CD14-positive monocyte (primary cell): ENCODE measurements at regions not wholly inside any gene's neighbourhood (a gene's known extent, or its start where the extent isn't known, plus 50 kb on each side); places are given as distances from the start of the nearest gene placed in this dataset.

Experiments used
- DNase-seq, 3 donors: peaks; one replicate each; pipeline ENCODE4 v3.0.0-alpha.2; 2011 to 2022
- H2AFZ ChIP-seq: 2 replicates; pipeline ENCODE4 v1.6.0; 2012; ENCODE audit warnings: mild to moderate bottlenecking, low read depth, low read length, inconsistent platforms; ENCODE audit not compliant: insufficient read depth, poor library complexity, severe bottlenecking
- H3K27ac ChIP-seq, 2 donors: 1 replicate in 1 of 2; 2 replicates in 1 of 2; pipeline ENCODE4 v1.5.1; 2012 to 2013; ENCODE audit warnings: low read length in 2 of 2, control low read depth in 1 of 2, inconsistent platforms in 1 of 2, low read depth in 1 of 2, mild to moderate bottlenecking in 1 of 2
- H3K27me3 ChIP-seq, 2 donors: one replicate each; pipeline versions ENCODE4 v1.6.0 to v1.6.1; 2011 to 2013; ENCODE audit warnings: low read length in 2 of 2; ENCODE audit not compliant: control insufficient read depth in 2 of 2, insufficient read depth in 2 of 2
- H3K36me3 ChIP-seq, 2 donors: replicated peaks in 1 of 2; 1 replicate in 1 of 2; 2 replicates in 1 of 2; pipeline versions ENCODE4 v1.5.1 to v1.6.1; 2012 to 2013; ENCODE audit warnings: low read length in 2 of 2, control low read depth in 1 of 2, inconsistent platforms in 1 of 2, mild to moderate bottlenecking in 1 of 2; ENCODE audit not compliant: insufficient read depth in 2 of 2, control insufficient read depth in 1 of 2
- H3K4me1 ChIP-seq, 2 donors: 1 replicate in 1 of 2; 2 replicates in 1 of 2; pipeline versions ENCODE4 v1.5.1 to v1.6.1; 2012 to 2013; ENCODE audit warnings: low read length in 2 of 2, control low read depth in 1 of 2, inconsistent platforms in 1 of 2, mild to moderate bottlenecking in 1 of 2, moderate library complexity in 1 of 2; ENCODE audit not compliant: insufficient read depth in 2 of 2, control insufficient read depth in 1 of 2
- H3K4me2 ChIP-seq: replicated peaks from 2 replicates; pipeline ENCODE3; 2012; ENCODE audit warnings: low read length, moderate library complexity, mild to moderate bottlenecking; ENCODE audit not compliant: poor library complexity, severe bottlenecking; ENCODE audit errors: extremely low read depth
- H3K4me3 ChIP-seq, 3 experiments: fragments of 200-600 bp in 1 of 3; sonication (generic) in 1 of 3; replicated peaks in 1 of 3; 1 replicate in 2 of 3; 2 replicates in 1 of 3; pipeline ENCODE4 v1.5.1; 2011 to 2013; ENCODE audit warnings: low read length in 3 of 3, mild to moderate bottlenecking in 3 of 3, control low read depth in 2 of 3, low read depth in 2 of 3, inconsistent platforms in 1 of 3, moderate library complexity in 1 of 3
- H3K79me2 ChIP-seq: 2 replicates; pipeline ENCODE4 v1.6.0; 2012; ENCODE audit warnings: mild to moderate bottlenecking, control low read depth, inconsistent platforms, low read length, moderate library complexity; ENCODE audit not compliant: insufficient read depth
- H3K9ac ChIP-seq: 2 replicates; pipeline ENCODE4 v1.6.0; 2017; ENCODE audit warnings: low read length, mild to moderate bottlenecking; ENCODE audit not compliant: insufficient read depth, poor library complexity, severe bottlenecking
- H3K9me3 ChIP-seq, 2 donors: replicated peaks in 1 of 2; 1 replicate in 1 of 2; 2 replicates in 1 of 2; pipeline versions ENCODE4 v1.5.1 to v1.6.1; 2012 to 2013; ENCODE audit warnings: low read length in 2 of 2, control low read depth in 1 of 2; ENCODE audit not compliant: control insufficient read depth in 1 of 2, insufficient read depth in 1 of 2
- H4K20me1 ChIP-seq: 2 replicates; pipeline ENCODE4 v1.6.0; 2012; ENCODE audit warnings: mild to moderate bottlenecking, low read length, control low read depth, moderate library complexity; ENCODE audit not compliant: insufficient read depth
- H3K27ac Mint-ChIP-seq, 7 donors: one replicate each; pipeline ENCODE4 v1.8.0; 2020; ENCODE audit warnings: mild to moderate bottlenecking in 7 of 7, mixed read lengths in 7 of 7, moderate library complexity in 6 of 7, inconsistent platforms in 2 of 7
- H3K27me3 Mint-ChIP-seq, 3 donors: one replicate each; pipeline ENCODE4 v1.8.0; 2021 to 2022; ENCODE audit warnings: low read depth in 3 of 3, mild to moderate bottlenecking in 3 of 3, mixed read lengths in 3 of 3, moderate library complexity in 3 of 3, inconsistent platforms in 1 of 3
- H3K36me3 Mint-ChIP-seq, 2 donors: one replicate each; pipeline ENCODE4 v1.8.0; 2020; ENCODE audit warnings: mixed read lengths in 2 of 2, inconsistent platforms in 1 of 2, mild to moderate bottlenecking in 1 of 2
- H3K4me1 Mint-ChIP-seq: one replicate; pipeline ENCODE4 v1.8.0; 2020; ENCODE audit warnings: mild to moderate bottlenecking, mixed read lengths
- H3K4me3 Mint-ChIP-seq, 2 donors: one replicate each; pipeline ENCODE4 v1.8.0; 2020; ENCODE audit warnings: mild to moderate bottlenecking in 2 of 2, mixed read lengths in 2 of 2, moderate library complexity in 1 of 2
- H3K9me3 Mint-ChIP-seq, 7 donors: one replicate each; pipeline ENCODE4 v1.8.0; 2020 to 2022; ENCODE audit warnings: mixed read lengths in 7 of 7, mild to moderate bottlenecking in 6 of 7, moderate library complexity in 6 of 7, inconsistent platforms in 2 of 7
- CTCF ChIP-seq: fragments of 200-600 bp; IDR thresholded peaks from one replicate; pipeline ENCODE4 v1.8.0; 2022; ENCODE audit warnings: antibody characterized with exemption, mild to moderate bottlenecking
- WGBS: methylation state at CpG from one replicate; pipeline ENCODE4 v1.1.5; 2013; ENCODE audit warnings: missing lambda C conversion rate; ENCODE audit not compliant: insufficient coverage; 5-methylcytosine and 5-hydroxymethylcytosine counted together
- intact Hi-C, 2 donors: fragments of 100-400 bp; cut with micrococcal nuclease; formaldehyde crosslinking; loops; one replicate each; pipeline versions ENCODE4 v1.15.0 to v1.15.1; 2023

GRCh38 chr11:47912843-47913437, 64.8 kb upstream of the NUP160 start:
- H3K9me3 Mint-ChIP-seq: peaks cover 0 to 3% (median 0%) of the 10 kb centered on the region in 7 donors
- Histone ChIP-seq H3K79me2 (no peaks in the 10 kb centered on the region), H3K4me1 (peaks cover 41 to 52% of the 10 kb centered on the region in 2 donors), H3K4me2 (no peak overlapping the region), H2AFZ (no peak overlapping the region), H3K9ac (no peak overlapping the region), H3K36me3 (no peaks in the 10 kb centered on the region), H4K20me1 (no peaks in the 10 kb centered on the region), H3K27me3 (no peaks in the 10 kb centered on the region), H3K27ac (peak overlapping the region; percentile 27 to 48), H3K4me3 (no peak overlapping the region), H3K9me3 (no peaks in the 10 kb centered on the region)
- H3K27ac Mint-ChIP-seq: peak overlapping the region; percentile 73 to 94 (median 84)
- no peaks in the 10 kb centered on the region for H3K36me3 Mint-ChIP-seq
- H3K4me1 Mint-ChIP-seq: peaks cover 44% of the 10 kb centered on the region
- intact Hi-C loops: no loop called here
- H3K27me3 Mint-ChIP-seq: peaks cover 0 to 2% (median 2%) of the 10 kb centered on the region in 3 donors
- TF ChIP-seq CTCF: no peak
- WGBS: 100% methylated on average over 1 of the region's 6 CpGs
- peak; percentile 59 to 76 (median 60) for DNase-seq
- no peak overlapping the region for H3K4me3 Mint-ChIP-seq

- intact Hi-C loops: no loop called here
- Histone ChIP-seq H3K9me3 (no peaks in the 10 kb centered on the region), H3K27me3 (no peaks in the 10 kb centered on the region), H4K20me1 (no peaks in the 10 kb centered on the region), H3K36me3 (no peaks in the 10 kb centered on the region), H3K79me2 (no peaks in the 10 kb centered on the region), H2AFZ (no peak overlapping the region), H3K4me1 (peaks cover 39 to 49% of the 10 kb centered on the region in 2 donors), H3K4me2 (no peak overlapping the region), H3K9ac (no peak overlapping the region), H3K4me3 (no peak overlapping the region), H3K27ac (no peak overlapping the region)
- peaks cover 0 to 2% (median 2%) of the 10 kb centered on the region in 3 donors for H3K27me3 Mint-ChIP-seq
- peaks cover 43% of the 10 kb centered on the region for H3K4me1 Mint-ChIP-seq
- no peaks in the 10 kb centered on the region for H3K36me3 Mint-ChIP-seq
- no peak overlapping the region for H3K4me3 Mint-ChIP-seq
- peaks cover 0 to 3% (median 0%) of the 10 kb centered on the region in 7 donors for H3K9me3 Mint-ChIP-seq
- no peak for TF ChIP-seq CTCF
- WGBS: no CpG with 5 or more reads among the region's 4 CpGs
- DNase-seq: no peak
- H3K27ac Mint-ChIP-seq: peak overlapping the region in 4 of 7 donors; percentile 2 to 12 (median 11)
Observed at GRCh38 chr11:47911149-47911548, 63.0 kb upstream of the NUP160 start.
